NCI-H345 treated with DMSO at 0.1 percent for 48 hours (cell line): ENCODE measurements at regions not wholly inside any gene's neighbourhood (a gene's known extent, or its start where the extent isn't known, plus 50 kb on each side); places are given as distances from the start of the nearest gene placed in this dataset.

Experiments
- DNase-seq: peaks from one replicate; lab custom pipeline; 2025; ENCODE audit not compliant: unreplicated experiment; lab: John Stamatoyannopoulos, UW

- DNase-seq, result no peak
Measured at GRCh38 chr2:196344397-196344796, 173.0 kb upstream of the STK17B start.

- DNase-seq, result no peak
Measured at GRCh38 chr2:196353717-196354116, 182.3 kb upstream of the STK17B start.

- no peak for DNase-seq
Measured at GRCh38 chr2:196354186-196354585, 182.8 kb upstream of the STK17B start.

- DNase-seq, result no peak
Measured at GRCh38 chr2:196356332-196356731, 185.0 kb upstream of the STK17B start.

GRCh38 chr2:196360650-196361049, 189.3 kb upstream of the STK17B start:
- no peak for DNase-seq

- no peak for DNase-seq
Measured at GRCh38 chr2:196361606-196362326, 190.4 kb upstream of the STK17B start.

GRCh38 chr2:196362973-196363549, 191.7 kb upstream of the STK17B start:
- no peak for DNase-seq

- no peak for DNase-seq
Measured at GRCh38 chr2:196365145-196365544, 193.8 kb upstream of the STK17B start.

GRCh38 chr2:196365923-196366322, 194.5 kb upstream of the STK17B start:
- no peak for DNase-seq

- no peak for DNase-seq
Measured at GRCh38 chr2:196367633-196368032, 196.3 kb upstream of the STK17B start.

- DNase-seq, result no peak
Measured at GRCh38 chr2:196368546-196369225, 197.3 kb upstream of the STK17B start.

GRCh38 chr2:196369967-196370366, 198.6 kb upstream of the STK17B start:
- DNase-seq, result no peak

- DNase-seq, result no peak
Measured at GRCh38 chr2:196370381-196370780, 199.0 kb upstream of the STK17B start.

GRCh38 chr2:196372276-196372809, 201.0 kb upstream of the STK17B start:
- no peak for DNase-seq

GRCh38 chr2:196372811-196373664, 201.7 kb upstream of the STK17B start:
- DNase-seq, result no peak

- DNase-seq, result no peak
Measured at GRCh38 chr2:196376984-196377877, 205.9 kb upstream of the STK17B start.

- no peak for DNase-seq
Measured at GRCh38 chr2:196379600-196379999, 208.2 kb upstream of the STK17B start.

GRCh38 chr2:196380098-196380497, 208.7 kb upstream of the STK17B start:
- DNase-seq, result no peak

GRCh38 chr2:196380575-196380974, 209.2 kb upstream of the STK17B start:
- DNase-seq, result no peak

GRCh38 chr2:196381464-196381863, 210.1 kb upstream of the STK17B start:
- no peak for DNase-seq
